Testis (tissue), 2 donors: ENCODE measurements at regions not wholly inside any gene's neighbourhood (a gene's known extent, or its start where the extent isn't known, plus 50 kb on each side); places are given as distances from the start of the nearest gene placed in this dataset.

ENCODE experiments used
- CTCF ChIP-seq, 3 experiments: fragments of 450-650 bp in 2 of 3; fragments of 200-600 bp in 1 of 3; sonication (generic) in 1 of 3; IDR thresholded peaks; one replicate each; pipeline ENCODE4 v1.5.1; 2016 to 2019; ENCODE audit warnings: antibody characterized with exemption in 3 of 3, mild to moderate bottlenecking in 2 of 3, moderate library complexity in 1 of 3
- POLR2A ChIP-seq: fragments of 450-650 bp; IDR thresholded peaks from one replicate; pipeline ENCODE4 v1.6.1; 2017; ENCODE audit warnings: antibody characterized with exemption, mild to moderate bottlenecking, moderate library complexity

DNA sequence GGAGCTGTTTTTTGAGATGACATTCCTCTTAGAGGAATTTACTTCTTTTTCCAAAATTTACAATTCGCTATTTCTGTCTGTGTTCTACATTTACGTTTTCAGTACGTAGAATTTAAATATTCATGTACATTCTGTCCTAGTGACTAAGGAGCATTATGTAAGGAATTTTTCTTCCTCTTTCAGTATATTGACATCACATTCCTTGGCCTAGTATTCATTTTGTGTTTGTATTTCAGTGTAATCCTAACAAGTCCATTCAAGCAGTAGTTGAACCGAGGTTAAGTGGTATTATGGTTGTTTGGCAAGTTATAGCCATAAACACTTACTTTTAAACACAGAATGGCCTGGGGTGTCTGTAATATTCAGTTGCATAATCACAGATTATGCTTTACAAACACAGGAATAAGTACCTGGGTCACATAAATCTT is 465.2 kb downstream of the PCNX1 start:
- TF ChIP-seq POLR2A (no peak), CTCF (IDR thresholded peaks at IDR 0.05) (no peak)
